Subcutaneous abdominal adipose tissue (tissue), 5 donors: ENCODE measurements at regions not wholly inside any gene's neighbourhood (a gene's known extent, or its start where the extent isn't known, plus 50 kb on each side); places are given as distances from the start of the nearest gene placed in this dataset.

Source experiments
- H3K27ac ChIP-seq: one replicate; pipeline ENCODE4 v1.7.0; 2013; ENCODE audit warnings: low read depth, mild to moderate bottlenecking, inconsistent platforms, low read length, moderate library complexity
- H3K27me3 ChIP-seq, 5 donors: one replicate each; pipeline ENCODE4 v1.7.0; 2013; ENCODE audit warnings: low read length in 5 of 5, inconsistent platforms in 1 of 5; ENCODE audit not compliant: control insufficient read depth in 5 of 5, insufficient read depth in 4 of 5
- H3K36me3 ChIP-seq, 5 donors: one replicate each; pipeline ENCODE4 v1.7.0; 2013; ENCODE audit warnings: low read length in 5 of 5; ENCODE audit not compliant: control insufficient read depth in 5 of 5, insufficient read depth in 5 of 5
- H3K4me1 ChIP-seq, 5 donors: one replicate each; pipeline ENCODE4 v1.7.0; 2013; ENCODE audit warnings: low read length in 5 of 5, mild to moderate bottlenecking in 3 of 5, moderate library complexity in 1 of 5; ENCODE audit not compliant: control insufficient read depth in 5 of 5, insufficient read depth in 5 of 5
- H3K4me3 ChIP-seq, 5 donors: one replicate each; pipeline ENCODE4 v1.7.0; 2013; ENCODE audit warnings: low read length in 5 of 5, low read depth in 1 of 5
- H3K9ac ChIP-seq, 5 donors: one replicate each; pipeline ENCODE4 v1.7.0; 2013; ENCODE audit warnings: low read length in 5 of 5, mild to moderate bottlenecking in 4 of 5, moderate library complexity in 3 of 5
- H3K9me3 ChIP-seq, 5 donors: one replicate each; pipeline ENCODE4 v1.7.0; 2013; ENCODE audit warnings: low read length in 5 of 5; ENCODE audit not compliant: control insufficient read depth in 5 of 5
- donor health status: healthy.
- donor health status: healthy.
- donor health status: healthy.
- donor health status: healthy.
- donor health status: healthy.

DNA sequence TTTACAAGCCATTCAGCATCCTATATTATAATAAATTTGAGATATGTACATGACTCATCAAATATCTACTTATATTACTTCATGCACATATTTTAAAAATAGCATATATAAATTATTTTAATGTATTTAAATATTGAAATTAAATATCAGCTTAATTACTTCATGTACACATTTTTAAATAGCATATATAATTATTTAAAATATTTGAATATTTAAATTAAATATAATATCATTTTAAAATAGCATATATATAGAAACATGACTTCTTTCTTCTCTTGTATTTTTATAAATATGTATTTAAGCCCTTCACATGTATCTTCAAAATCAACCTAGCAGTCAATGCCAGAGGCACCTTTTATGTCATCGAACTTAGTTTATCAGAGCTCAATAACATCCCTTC lies 298.8 kb upstream of the DSEL start:
- H3K36me3 ChIP-seq = no peaks in the 10 kb centered on the region
- peaks cover 0 to 3% (median 0%) of the 10 kb centered on the region in 5 donors for H3K4me1 ChIP-seq
- H3K9ac ChIP-seq = no peak overlapping the region
- no peaks in the 10 kb centered on the region for H3K27me3 ChIP-seq
- H3K27ac ChIP-seq = no peak overlapping the region
- H3K9me3 ChIP-seq = no peaks in the 10 kb centered on the region
- no peak overlapping the region for H3K4me3 ChIP-seq

DNA sequence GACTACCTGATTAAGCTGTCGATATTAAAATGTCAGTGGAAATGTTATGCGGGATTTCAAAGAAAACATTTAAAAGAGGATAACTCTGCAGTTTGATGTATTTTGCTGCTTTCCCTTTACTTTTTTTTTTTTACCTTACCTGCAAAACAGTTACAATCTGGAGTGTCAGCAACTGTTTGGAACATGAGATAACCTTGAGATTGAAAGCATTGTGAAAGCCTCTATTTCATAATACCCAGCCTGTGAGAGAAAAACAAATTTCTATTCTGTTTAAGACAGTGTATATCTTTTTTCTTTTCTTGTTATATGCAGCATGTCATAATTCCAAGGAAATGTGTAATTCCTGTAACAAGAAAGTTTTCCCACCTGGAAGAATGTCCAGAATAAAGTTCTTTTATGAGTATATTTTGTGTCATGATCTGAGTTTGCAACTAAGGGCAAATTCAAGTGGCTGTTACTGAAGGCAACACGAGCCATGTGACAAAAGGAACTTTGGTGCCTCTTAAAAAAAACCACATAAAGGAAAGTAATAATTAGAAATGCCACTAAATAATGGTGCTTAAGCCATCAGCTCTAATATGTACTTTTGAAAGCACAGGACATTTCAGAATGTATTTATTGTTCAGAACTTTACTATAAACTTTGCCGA lies 297.0 kb upstream of the DSEL start:
- Histone ChIP-seq H3K9me3 (no peaks in the 10 kb centered on the region), H3K27me3 (no peaks in the 10 kb centered on the region), H3K4me1 (peaks cover 0 to 3% (median 0%) of the 10 kb centered on the region in 5 donors), H3K36me3 (no peaks in the 10 kb centered on the region), H3K9ac (no peak overlapping the region), H3K27ac (no peak overlapping the region), H3K4me3 (no peak overlapping the region)

DNA sequence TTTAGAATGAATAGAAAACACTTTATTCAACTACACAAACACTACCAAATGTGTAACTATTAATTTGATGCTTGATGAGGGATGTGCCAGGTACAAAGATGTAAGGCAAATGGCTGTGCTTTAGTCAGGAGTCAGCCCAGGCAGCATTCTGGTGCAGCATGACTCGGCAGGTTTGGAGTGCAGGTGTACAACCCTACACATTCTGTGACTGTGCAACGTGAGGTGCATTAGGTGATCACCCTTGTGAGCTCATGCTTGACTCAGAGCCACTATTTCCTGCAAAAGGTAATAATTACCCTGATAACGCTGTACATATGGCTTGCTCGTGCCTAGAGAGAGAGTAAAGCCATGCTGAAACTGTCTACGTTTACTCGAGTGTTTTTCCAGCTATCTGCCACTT lies 288.7 kb upstream of the DSEL start:
- Histone ChIP-seq H3K27ac (no peak overlapping the region), H3K36me3 (no peaks in the 10 kb centered on the region), H3K27me3 (no peaks in the 10 kb centered on the region), H3K9ac (no peak overlapping the region), H3K4me1 (no peaks in the 10 kb centered on the region), H3K9me3 (peaks cover 0 to 2% (median 0%) of the 10 kb centered on the region in 5 donors), H3K4me3 (no peak overlapping the region)

DNA sequence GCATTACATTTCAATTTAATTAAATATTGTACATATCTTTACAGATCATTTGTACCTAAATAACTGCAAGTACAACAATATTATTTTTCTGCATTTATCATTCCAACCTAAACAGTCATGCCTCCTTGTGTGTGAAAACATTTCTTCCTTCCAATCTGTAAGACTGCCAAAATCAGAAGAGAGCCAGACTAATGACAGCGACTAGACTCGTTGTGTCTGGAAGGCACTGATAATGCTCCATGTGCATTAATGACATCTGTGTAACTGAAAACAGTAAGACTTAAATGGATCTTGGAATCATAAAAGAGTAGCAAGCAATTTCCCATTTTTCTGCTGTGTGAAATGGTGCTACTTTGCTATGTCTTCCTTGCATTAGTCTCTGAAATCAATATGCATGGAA lies 278.0 kb upstream of the DSEL start:
- H3K4me1 ChIP-seq = peaks cover 0 to 3% (median 0%) of the 10 kb centered on the region in 5 donors
- no peaks in the 10 kb centered on the region for H3K36me3 ChIP-seq
- H3K27ac ChIP-seq = no peak overlapping the region
- no peaks in the 10 kb centered on the region for H3K27me3 ChIP-seq
- no peak overlapping the region for H3K9ac ChIP-seq
- no peaks in the 10 kb centered on the region for H3K9me3 ChIP-seq
- H3K4me3 ChIP-seq = no peak overlapping the region

DNA sequence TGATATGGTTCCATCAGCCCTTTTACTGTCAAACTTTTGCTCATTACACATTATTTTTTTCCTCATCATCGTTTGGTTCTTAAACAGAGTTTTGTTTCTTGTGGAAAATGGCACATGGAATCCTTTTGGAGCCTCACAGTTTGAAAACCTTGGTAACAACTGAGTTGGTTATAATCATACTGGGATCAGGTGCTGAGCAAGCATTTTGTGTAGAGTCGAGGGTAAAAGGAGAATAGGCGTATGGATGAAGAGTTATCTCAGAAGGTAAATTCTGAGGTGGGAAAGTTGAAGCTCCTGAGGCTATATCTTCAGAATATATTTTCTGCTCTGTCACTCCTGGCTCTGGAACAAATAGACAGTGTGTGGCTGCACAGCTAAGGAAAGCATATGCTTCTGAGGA lies 274.0 kb upstream of the DSEL start:
- Histone ChIP-seq H3K4me1 (peaks cover 0 to 3% (median 0%) of the 10 kb centered on the region in 5 donors), H3K27me3 (no peaks in the 10 kb centered on the region), H3K36me3 (no peaks in the 10 kb centered on the region), H3K27ac (no peak overlapping the region), H3K4me3 (no peak overlapping the region), H3K9me3 (no peaks in the 10 kb centered on the region), H3K9ac (no peak overlapping the region)

DNA sequence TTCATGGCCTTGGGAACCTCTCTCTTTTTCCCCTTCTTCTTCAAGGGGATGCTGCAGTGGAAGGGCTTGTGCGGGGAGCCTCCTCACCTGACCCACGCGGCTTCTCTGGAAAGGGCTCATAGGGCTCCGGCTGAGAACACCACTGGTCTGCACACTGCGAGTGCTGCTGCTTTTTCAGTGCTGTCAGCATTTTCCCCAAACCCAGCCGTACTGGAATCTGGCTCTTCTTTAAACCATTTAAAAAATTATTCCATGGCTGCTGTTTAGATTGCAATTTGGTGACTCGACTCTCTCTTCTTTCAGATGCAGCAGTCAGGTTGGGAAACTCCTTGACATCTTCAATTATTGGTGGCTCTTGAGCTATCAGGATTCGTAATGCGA lies 272.6 kb upstream of the DSEL start:
- Histone ChIP-seq H3K4me1 (no peaks in the 10 kb centered on the region), H3K4me3 (no peak overlapping the region), H3K36me3 (no peaks in the 10 kb centered on the region), H3K9me3 (no peaks in the 10 kb centered on the region), H3K27ac (no peak overlapping the region), H3K9ac (no peak overlapping the region), H3K27me3 (no peaks in the 10 kb centered on the region)

DNA sequence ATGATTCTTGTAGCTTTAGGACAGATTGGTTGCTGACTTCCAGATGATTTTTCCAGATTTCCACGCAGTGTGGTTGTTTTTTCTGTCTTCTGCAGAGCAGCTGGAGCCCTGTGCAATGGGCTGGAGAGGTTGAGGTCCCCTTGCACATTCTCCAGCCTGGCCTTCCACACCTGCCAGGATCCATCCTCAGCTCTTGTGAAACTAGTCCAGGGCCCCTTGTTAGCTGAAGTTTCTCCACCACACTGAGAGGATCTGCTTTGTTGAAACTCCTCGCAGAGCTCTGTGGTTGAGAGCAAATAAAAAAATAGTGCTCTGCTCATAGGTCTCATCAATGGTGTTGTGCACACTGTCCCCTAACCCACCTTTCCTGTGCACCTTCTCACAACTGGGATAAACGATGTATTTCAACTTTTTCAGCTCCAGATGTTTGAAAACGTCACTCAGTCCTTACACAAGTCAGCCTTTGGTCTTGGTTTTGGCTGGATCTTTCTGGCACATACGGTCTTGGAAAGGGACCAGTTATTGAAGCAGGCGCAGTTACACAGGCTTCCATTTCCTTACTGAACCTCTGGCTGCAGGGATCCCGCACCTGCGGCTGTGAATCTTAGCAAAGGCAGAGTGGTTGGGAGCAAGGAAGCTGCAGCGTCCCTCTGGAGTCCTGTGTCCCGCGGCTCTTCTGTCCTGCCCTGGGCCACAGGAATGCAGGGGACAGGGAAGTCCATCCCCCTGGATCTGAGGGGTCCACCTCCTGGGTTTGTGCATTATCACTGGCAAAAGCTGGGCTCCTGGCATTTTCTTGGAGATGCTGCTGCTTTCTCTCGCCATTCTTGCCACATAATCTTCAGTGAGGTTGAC lies 272.0 kb upstream of the DSEL start:
- Histone ChIP-seq H3K27me3 (no peaks in the 10 kb centered on the region), H3K27ac (no peak overlapping the region), H3K9ac (no peak overlapping the region), H3K4me3 (no peak overlapping the region), H3K36me3 (no peaks in the 10 kb centered on the region), H3K4me1 (no peaks in the 10 kb centered on the region), H3K9me3 (no peaks in the 10 kb centered on the region)

DNA sequence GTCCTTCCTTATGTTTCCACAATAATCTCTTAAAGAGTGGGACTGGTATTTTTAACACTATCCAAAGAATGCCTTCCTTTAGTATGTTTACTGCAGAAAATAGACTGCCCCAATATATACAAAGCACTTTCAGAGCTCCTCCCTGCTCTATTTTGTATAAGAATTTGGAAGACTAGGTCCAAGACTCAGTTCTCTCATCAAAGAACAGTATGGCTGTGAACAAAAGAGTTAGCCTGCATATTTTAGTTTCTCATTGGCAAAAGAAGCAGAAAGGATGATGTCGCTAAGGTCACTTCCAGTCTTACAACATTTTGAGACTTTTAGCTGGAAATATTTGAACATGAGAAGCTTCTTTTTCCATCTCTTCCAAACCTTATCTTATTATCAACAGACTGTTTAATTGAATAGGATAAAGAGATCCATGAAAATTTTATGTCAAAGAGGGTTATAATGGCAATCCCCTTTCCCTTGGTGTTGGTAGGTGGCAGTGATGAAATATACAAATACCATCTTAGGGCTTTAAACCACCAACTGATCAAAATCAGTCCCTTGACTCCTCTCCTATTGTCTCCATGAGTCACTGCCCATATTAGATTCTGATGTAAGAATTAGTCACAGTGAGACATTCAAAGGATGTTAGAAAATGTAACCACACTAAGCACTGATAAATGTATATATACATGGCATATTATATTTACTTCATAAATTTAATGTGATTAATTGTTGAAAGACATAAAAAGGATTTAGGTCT lies 266.9 kb upstream of the DSEL start:
- no peaks in the 10 kb centered on the region for H3K4me1 ChIP-seq
- no peaks in the 10 kb centered on the region for H3K9me3 ChIP-seq
- H3K27ac ChIP-seq = no peak overlapping the region
- H3K36me3 ChIP-seq = no peaks in the 10 kb centered on the region
- H3K4me3 ChIP-seq = no peak overlapping the region
- no peaks in the 10 kb centered on the region for H3K27me3 ChIP-seq
- H3K9ac ChIP-seq = no peak overlapping the region

DNA sequence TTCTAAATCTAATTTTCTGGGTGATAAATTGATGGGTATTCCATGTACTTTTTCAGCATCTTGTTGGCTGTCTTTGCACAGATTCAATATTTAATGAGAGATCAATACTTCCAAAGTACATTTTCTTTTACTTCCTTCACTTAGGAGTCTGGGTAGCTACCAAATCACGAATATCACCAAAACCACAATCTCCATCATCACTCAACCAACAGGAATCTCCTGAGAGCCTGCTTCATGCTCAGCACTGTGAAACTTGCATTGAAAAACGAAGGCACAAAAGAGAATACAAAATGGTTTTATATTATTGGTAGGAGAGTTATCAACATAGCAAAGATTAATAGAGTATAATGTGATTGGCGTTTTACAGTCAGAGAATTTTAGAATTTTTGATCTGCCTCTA lies 261.5 kb upstream of the DSEL start:
- H3K4me3 ChIP-seq = no peak overlapping the region
- no peak overlapping the region for H3K9ac ChIP-seq
- H3K36me3 ChIP-seq = no peaks in the 10 kb centered on the region
- H3K27me3 ChIP-seq = no peaks in the 10 kb centered on the region
- H3K27ac ChIP-seq = no peak overlapping the region
- H3K4me1 ChIP-seq = no peaks in the 10 kb centered on the region
- H3K9me3 ChIP-seq = no peaks in the 10 kb centered on the region

DNA sequence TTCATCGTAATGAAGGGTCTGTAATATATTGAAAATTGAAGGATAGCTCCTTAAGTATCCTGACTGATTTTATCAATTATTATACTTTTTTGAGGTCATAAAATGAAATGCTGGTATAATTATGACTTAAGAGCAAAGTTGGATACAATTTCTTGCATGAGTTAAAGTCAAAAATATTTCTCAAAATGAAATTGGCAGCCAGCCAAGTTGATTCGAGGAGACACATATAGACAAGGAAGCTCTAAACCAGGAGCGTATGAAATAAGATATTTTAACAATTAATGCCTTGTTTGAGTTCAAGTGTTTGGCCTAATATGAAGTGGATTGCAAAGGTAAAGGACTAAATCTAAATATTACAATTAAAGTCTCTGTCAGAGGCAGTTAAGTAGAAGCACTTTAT lies 260.4 kb upstream of the DSEL start:
- no peak overlapping the region for H3K4me3 ChIP-seq
- H3K9me3 ChIP-seq = no peaks in the 10 kb centered on the region
- no peaks in the 10 kb centered on the region for H3K4me1 ChIP-seq
- H3K27me3 ChIP-seq = no peaks in the 10 kb centered on the region
- H3K27ac ChIP-seq = no peak overlapping the region
- no peaks in the 10 kb centered on the region for H3K36me3 ChIP-seq
- no peak overlapping the region for H3K9ac ChIP-seq
